Dedifferentiated amniotic fluid mesenchymal stem cell (primary cell): ENCODE measurements at regions not wholly inside any gene's neighbourhood (a gene's known extent, or its start where the extent isn't known, plus 50 kb on each side); places are given as distances from the start of the nearest gene placed in this dataset.
A peak's percentile ranks its signal among the peaks of the same experiment; 100 is the strongest.

ENCODE experiments used
- DNase-seq: peaks from one replicate; pipeline ENCODE4 v3.0.0-alpha.2; 2016; ENCODE audit errors: extremely low spot score

DNA sequence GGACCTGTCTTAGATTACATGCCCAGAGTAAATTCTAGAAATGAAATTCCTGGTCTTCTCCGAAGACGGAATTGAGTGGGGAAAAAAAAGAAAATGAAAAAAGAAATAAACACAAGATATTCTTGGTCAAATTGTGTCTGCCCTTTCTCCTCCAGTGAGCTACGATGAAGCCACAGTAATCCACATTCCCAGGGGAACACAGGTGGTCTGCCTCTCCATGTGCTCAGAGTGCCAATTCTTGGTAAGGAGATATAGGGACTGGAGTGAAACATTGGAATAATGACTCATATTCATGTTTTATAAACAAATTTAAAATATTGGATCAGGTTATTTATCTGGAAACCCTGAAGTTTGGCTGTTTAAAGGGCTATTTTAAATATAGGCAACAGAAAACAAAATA, 54.2 kb upstream of the MGST2 start:
- no peak for DNase-seq

- peak; percentile 49 for DNase-seq
Measured at GRCh38 chr4:139609647-139610046, 53.6 kb upstream of the SETD7 start.

- DNase-seq = no peak
Measured at GRCh38 chr4:139607502-139608060, 51.6 kb upstream of the SETD7 start.

- DNase-seq = peak; percentile 63
Measured at GRCh38 chr4:139606579-139607501, 50.8 kb upstream of the SETD7 start.

DNA sequence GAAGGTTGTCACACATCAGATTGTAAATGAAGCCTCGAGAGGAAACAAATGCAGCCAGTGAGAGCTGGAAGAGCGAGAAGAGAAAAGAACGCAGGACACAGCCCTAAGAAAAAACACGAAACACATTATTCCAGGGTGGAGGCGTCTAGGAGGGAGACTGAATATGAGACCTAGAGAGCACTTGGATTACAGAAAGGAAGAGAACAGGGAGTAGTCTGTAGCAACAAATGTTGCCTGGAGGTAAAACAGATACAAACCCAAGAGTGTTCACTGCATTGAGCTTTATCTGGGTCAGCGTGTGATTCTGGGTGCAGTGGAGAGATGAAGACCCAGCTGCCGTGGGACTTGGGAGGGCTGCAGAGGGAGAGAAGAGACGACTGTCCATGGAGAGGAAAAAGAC, 50.1 kb upstream of the SETD7 start:
- DNase-seq = no peak
